NCI-H1436 treated with DMSO at 0.1 percent for 48 hours (cell line): ENCODE measurements at regions not wholly inside any gene's neighbourhood (a gene's known extent, or its start where the extent isn't known, plus 50 kb on each side); places are given as distances from the start of the nearest gene placed in this dataset.
A peak's percentile ranks its signal among the peaks of the same experiment; 100 is the strongest.

Source experiments
- DNase-seq: peaks from one replicate; lab custom pipeline; 2025; lab: John Stamatoyannopoulos, UW

DNA sequence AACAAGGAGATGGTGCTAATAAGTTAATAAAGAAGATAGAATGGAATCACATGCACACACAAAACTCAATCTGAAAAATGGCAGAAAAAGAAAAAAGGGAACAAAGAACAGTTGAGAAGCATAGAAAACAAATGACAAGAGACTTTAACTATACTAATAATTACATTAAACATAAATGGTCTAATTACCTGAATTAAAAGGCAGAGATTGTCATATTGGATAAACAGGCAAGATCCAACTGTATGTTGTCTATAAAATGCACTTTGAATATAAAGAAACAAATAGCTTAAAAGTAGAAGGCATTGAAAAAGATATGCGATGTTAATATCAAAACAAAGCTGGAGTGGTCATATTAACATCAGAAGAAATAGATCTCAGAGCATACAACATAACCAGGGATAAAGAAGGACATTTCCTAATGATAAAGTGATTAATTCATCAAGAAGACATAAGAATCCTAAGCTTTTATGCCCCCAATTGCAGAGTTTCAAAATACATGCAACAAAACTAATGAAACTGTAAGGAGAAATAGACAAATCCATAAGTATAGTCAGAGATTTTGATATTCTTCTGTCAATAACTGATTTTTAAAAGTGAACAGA lies 293.5 kb downstream of the PTPRU start:
- no peak for DNase-seq

- DNase-seq, result no peak
These were observed 291.1 kb downstream of the PTPRU start for GRCh38 chr1:29527314-29528004.

GRCh38 chr1:29525941-29526340 lies 289.6 kb downstream of the PTPRU start:
- DNase-seq, result no peak

- DNase-seq, result no peak
These were observed 288.2 kb downstream of the PTPRU start for GRCh38 chr1:29524285-29525065.

- no peak for DNase-seq
These were observed 287.3 kb downstream of the PTPRU start for GRCh38 chr1:29523576-29523975.

DNA sequence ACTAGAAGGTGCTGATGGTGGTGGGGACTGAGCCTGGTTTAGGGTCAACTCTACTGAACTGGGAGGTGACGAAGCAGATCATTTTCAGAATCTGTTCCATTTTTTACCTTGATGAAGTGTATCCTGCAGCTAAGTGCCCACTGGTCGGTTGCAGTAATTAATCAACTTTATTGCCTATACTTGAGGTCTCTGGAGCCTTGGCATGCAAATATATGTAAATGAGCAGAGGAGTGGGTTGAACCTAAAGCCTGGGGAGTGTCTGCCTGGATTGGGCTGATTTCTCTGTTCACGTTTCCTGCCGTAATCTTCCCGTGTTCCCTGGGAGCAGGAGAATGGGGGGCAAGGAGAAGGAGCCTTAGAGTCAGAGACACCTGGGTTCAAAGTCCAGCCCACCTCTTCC lies 286.8 kb downstream of the PTPRU start:
- no peak for DNase-seq

GRCh38 chr1:29521811-29522580 lies 285.7 kb downstream of the PTPRU start:
- DNase-seq, result no peak

DNA sequence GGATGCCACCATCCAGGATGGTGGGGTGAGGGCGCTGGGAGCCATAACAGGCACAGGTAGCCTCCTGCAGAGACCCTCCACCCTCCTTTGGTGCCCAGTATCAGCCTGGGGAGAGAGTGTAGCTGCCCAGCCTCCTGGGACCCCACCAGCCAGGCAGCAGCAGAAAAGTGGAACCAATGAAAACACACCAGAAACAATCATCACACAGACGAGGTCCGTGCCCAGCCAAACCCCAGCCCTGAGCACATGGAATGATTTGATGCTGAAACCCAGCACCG lies 285.1 kb downstream of the PTPRU start:
- DNase-seq, result no peak

DNA sequence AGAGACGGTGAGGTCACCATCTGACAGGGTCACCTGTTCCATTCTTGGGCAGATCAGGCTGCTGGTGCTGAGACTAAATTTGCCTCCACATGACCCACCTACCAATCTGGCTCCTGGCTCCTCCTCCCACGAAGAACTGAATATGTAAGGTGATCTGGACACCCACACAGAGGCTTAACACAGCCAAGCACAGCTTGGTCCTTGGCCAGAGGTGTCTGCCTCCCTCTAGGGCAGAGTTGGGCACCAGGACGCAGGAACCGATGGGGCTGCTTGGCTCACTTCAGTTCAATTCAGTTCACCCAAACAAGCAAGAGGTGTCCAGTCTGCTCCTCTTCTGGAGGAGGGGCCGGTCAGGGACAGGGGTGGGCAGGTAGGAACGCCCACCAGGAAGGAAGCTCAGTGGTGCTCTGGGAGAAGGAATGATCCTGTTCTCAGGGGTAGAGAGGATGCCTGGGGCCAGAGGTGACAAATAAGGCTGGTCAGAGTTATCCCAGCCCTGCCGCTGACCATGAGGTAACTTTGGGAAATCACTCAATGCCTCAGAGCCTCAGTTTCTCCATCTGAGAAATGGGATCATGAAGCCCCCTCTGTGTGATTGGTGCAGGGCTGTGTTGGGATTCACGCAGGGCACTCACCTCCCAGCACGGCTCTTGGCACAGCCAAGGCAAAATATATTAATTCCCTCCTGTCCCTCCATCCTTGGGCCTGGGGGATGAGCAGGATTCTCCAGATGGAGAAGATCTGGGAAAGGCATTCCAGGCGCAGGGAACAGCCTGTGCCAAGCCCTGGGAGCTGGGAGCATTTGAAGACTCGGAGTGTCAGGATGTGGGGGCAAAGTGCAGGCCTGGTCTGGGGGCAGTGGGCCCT lies 284.5 kb downstream of the PTPRU start:
- DNase-seq, result no peak

- DNase-seq, result no peak
These were observed 283.4 kb downstream of the PTPRU start for GRCh38 chr1:29519788-29520110.

GRCh38 chr1:29519108-29519787 lies 282.9 kb downstream of the PTPRU start:
- DNase-seq, result no peak

DNA sequence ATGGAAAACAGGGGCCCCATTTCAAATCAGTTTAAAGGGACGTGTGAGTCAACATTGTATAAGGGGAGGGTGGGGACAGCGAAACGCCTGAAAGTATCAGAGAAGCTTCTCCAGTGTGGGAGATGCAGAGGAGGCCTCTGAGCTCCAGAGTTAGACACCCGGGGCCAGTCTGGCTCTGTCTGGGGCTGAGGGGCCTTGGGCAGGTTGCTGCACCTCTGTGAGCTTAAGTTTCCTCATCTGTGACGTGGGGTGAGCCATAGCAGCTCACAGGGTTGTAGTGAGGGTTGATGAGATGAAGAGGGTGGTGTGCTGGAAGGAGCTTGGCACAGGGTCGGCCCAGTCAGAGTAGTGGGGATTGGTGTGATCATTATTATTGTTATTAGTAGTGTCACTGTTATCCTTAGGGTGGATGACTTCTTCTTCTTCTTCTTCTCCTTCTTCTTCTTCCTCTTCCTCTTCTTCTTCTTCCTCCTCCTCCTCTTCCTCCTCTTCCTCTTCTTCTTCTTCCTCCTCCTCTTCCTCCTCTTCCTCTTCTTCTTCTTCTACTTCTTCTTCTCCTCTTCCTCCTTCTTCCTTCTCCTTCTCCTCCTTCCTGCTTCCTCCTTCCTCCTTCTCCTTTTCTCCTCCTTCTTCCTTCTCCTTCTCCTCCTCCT lies 282.0 kb downstream of the PTPRU start:
- DNase-seq, result no peak

GRCh38 chr1:29517251-29518086 lies 281.1 kb downstream of the PTPRU start:
- DNase-seq, result no peak

DNA sequence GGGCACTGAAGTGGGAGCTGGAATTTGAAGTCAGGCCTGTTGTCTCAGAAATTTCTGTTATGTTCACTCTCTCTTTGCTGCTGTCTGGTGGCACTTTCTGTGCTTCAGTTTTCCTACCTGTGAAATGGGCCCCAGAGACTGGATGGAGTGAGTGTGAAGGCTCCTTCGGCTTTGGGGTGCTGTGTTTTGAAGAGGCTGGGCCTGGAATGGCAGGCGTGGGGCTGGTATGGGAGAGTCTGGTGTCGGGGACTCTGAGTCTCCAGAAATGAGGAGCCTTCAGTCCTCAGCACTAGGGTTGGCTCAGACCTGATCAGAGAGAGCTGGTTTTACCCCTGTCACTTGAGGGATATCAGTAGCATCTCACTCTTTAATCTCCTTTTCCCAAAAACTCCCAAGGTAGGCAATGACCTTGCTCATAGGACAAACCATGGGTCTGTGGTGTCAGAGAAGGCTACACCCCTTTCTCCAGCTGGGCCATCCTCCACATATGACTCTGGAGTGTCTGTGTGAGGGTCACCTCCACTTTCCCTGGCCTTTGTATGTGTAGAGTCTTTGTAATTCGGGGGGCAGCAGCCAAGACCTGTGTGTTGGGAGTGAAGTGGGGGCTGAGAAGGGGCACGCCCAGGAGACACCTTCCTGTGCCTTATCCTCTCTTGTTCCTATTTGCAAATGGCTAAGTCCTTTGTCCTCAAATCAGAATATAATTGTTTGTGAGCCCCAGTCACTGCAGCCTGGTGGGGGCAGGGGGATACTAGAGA lies 279.9 kb downstream of the PTPRU start:
- no peak for DNase-seq

DNA sequence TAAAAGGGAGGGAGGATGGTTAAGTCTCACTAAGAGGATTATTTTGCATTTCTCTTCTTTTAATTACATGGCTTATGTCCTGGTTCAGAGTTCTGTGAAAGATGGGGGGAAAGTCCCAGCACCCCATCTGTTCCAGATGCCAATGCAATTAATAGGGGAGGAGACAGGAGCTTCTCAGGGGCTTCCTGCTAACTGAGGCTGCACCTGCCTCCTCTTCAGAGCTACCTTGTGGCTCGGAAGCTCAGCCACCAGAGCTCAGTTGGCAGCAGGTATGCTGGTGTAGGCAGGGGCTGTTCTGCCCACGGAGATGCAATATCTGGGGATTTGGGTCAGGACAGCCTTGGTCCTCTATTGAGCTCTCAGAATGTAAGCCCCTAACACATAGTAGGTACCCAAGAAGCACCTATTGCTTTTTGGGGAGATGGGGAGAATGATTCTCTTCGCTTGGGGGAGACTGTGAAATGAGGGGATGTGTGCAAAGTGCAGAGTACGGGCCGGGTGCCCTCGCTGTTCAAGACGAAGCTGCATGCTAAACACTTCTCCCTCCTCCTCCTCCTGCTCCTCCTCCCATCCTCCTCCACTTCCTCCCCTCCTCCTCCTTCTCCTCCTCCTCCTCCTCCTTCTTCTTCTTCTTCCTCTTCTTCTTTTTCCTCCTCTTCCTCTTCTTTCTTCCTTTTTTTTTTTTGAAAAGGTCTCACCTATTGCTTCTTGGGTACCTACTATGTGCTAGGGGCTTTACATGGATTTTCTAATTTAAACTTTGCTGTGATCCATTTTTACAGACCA lies 279.0 kb downstream of the PTPRU start:
- DNase-seq, result no peak

- no peak for DNase-seq
These were observed 278.2 kb downstream of the PTPRU start for GRCh38 chr1:29514361-29515169.

- DNase-seq, result peak; percentile 33
These were observed 277.0 kb downstream of the PTPRU start for GRCh38 chr1:29513357-29513756.
